Fibroblast of lung (primary cell): ENCODE measurements at regions not wholly inside any gene's neighbourhood (a gene's known extent, or its start where the extent isn't known, plus 50 kb on each side); places are given as distances from the start of the nearest gene placed in this dataset.
A peak's percentile ranks its signal among the peaks of the same experiment; 100 is the strongest.

ENCODE experiments used
- DNase-seq, 2 donors: peaks; one replicate each; pipeline versions ENCODE4 v3.0.0 to v3.0.0-alpha.2; 2010; ENCODE audit warnings: low read depth in 2 of 2
- H2AFZ ChIP-seq: 2 replicates; pipeline ENCODE4 v1.5.1; 2012; ENCODE audit warnings: low read length, control low read depth, inconsistent platforms
- H3K27ac ChIP-seq: 2 replicates; pipeline ENCODE4 v1.5.1; 2011; ENCODE audit warnings: low read length, control low read depth; ENCODE audit not compliant: insufficient read depth
- H3K27me3 ChIP-seq: 2 replicates; pipeline ENCODE4 v1.5.1; 2011; ENCODE audit warnings: mild to moderate bottlenecking, low read length; ENCODE audit not compliant: control insufficient read depth, insufficient read depth
- H3K36me3 ChIP-seq: 2 replicates; pipeline ENCODE4 v1.5.1; 2011; ENCODE audit warnings: low read length; ENCODE audit not compliant: control insufficient read depth, insufficient read depth
- H3K4me1 ChIP-seq: 2 replicates; pipeline ENCODE4 v1.5.1; 2011; ENCODE audit warnings: low read length; ENCODE audit not compliant: control insufficient read depth, insufficient read depth; ENCODE audit errors: extremely low read depth
- H3K4me2 ChIP-seq: 2 replicates; pipeline ENCODE4 v1.5.1; 2011; ENCODE audit warnings: low read length, control low read depth; ENCODE audit not compliant: insufficient read depth; ENCODE audit errors: extremely low read depth
- H3K4me3 ChIP-seq, 4 experiments: fragments of 200-600 bp in 1 of 4; sonication (generic) in 1 of 4; replicated peaks in 1 of 4; 2 replicates each; pipeline ENCODE4 v1.5.1; 2011 to 2016; ENCODE audit warnings: low read length in 4 of 4, low read depth in 3 of 4, mild to moderate bottlenecking in 3 of 4, control low read depth in 2 of 4, inconsistent platforms in 1 of 4, mixed read lengths in 1 of 4; ENCODE audit not compliant: insufficient read depth in 1 of 4; ENCODE audit errors: control extremely low read depth in 1 of 4
- H3K79me2 ChIP-seq: 2 replicates; pipeline ENCODE4 v1.5.1; 2012; ENCODE audit warnings: mild to moderate bottlenecking, low read length, inconsistent platforms; ENCODE audit not compliant: control insufficient read depth, insufficient read depth
- H3K9ac ChIP-seq: 2 replicates; pipeline ENCODE4 v1.5.1; 2011; ENCODE audit warnings: mild to moderate bottlenecking, low read length, control low read depth; ENCODE audit not compliant: insufficient read depth
- H3K9me3 ChIP-seq: 2 replicates; pipeline ENCODE4 v1.5.1; 2012; ENCODE audit warnings: low read depth, low read length; ENCODE audit not compliant: control insufficient read depth, insufficient read depth
- H4K20me1 ChIP-seq: 2 replicates; pipeline ENCODE4 v1.5.1; 2011; ENCODE audit warnings: low read length; ENCODE audit not compliant: control insufficient read depth, insufficient read depth; ENCODE audit errors: extremely low read depth
- CTCF ChIP-seq, 2 donors: IDR thresholded peaks in 1 of 2; conservative IDR thresholded peaks in 1 of 2; 1 replicate in 1 of 2; 2 replicates in 1 of 2; pipeline ENCODE4 v1.5.1; 2011 to 2012; ENCODE audit warnings: low read length in 2 of 2, control low read depth in 1 of 2, inconsistent platforms in 1 of 2, low read depth in 1 of 2, mild to moderate bottlenecking in 1 of 2
- EZH2 ChIP-seq: IDR thresholded peaks from 2 replicates; pipeline ENCODE4 v1.5.1; 2012; ENCODE audit warnings: low read length, control low read depth, mild to moderate bottlenecking; ENCODE audit errors: missing control alignments

- no peaks in the 10 kb centered on the region for H3K27me3 ChIP-seq
- no peak overlapping the region for H3K4me3 ChIP-seq
- H3K9me3 ChIP-seq = no peaks in the 10 kb centered on the region
- DNase-seq = no peak
- peaks cover 2% of the 10 kb centered on the region for H3K4me1 ChIP-seq
- no peaks in the 10 kb centered on the region for H3K79me2 ChIP-seq
- no peaks in the 10 kb centered on the region for H4K20me1 ChIP-seq
- TF ChIP-seq EZH2 (no peak), CTCF (conservative IDR thresholded peaks at IDR 0.05 in 1 of 2, IDR thresholded peaks at IDR 0.05 in 1 of 2; ENCODE audit: low read depth in 1 of 2, low read length in 2 of 2) (no peak)
- H3K27ac ChIP-seq = no peak overlapping the region
- H3K4me2 ChIP-seq = no peak overlapping the region
- no peak overlapping the region for H3K9ac ChIP-seq
- no peak overlapping the region for H2AFZ ChIP-seq
- H3K36me3 ChIP-seq = no peaks in the 10 kb centered on the region
Measured at GRCh38 chr12:94717656-94718055, 67.3 kb upstream of the TMCC3 start.

- Histone ChIP-seq H3K4me3 (no peak overlapping the region), H3K79me2 (no peaks in the 10 kb centered on the region), H4K20me1 (no peaks in the 10 kb centered on the region), H3K9ac (no peak overlapping the region), H3K9me3 (no peaks in the 10 kb centered on the region), H3K27ac (no peak overlapping the region), H3K36me3 (no peaks in the 10 kb centered on the region), H3K4me2 (no peak overlapping the region), H3K27me3 (no peaks in the 10 kb centered on the region), H2AFZ (no peak overlapping the region), H3K4me1 (no peaks in the 10 kb centered on the region)
- TF ChIP-seq EZH2 (no peak), CTCF (conservative IDR thresholded peaks at IDR 0.05 in 1 of 2, IDR thresholded peaks at IDR 0.05 in 1 of 2; ENCODE audit: low read depth in 1 of 2, low read length in 2 of 2) (no peak)
- peak in 1 of 2 donors; percentile 22 for DNase-seq
Measured at GRCh38 chr12:94717108-94717507, 66.8 kb upstream of the TMCC3 start.

GRCh38 chr12:94716339-94716738 lies 66.0 kb upstream of the TMCC3 start:
- no peak overlapping the region for H3K4me2 ChIP-seq
- H3K36me3 ChIP-seq = no peaks in the 10 kb centered on the region
- H3K4me1 ChIP-seq = no peaks in the 10 kb centered on the region
- no peaks in the 10 kb centered on the region for H3K79me2 ChIP-seq
- H2AFZ ChIP-seq = no peak overlapping the region
- H3K27ac ChIP-seq = no peak overlapping the region
- DNase-seq = no peak
- no peak overlapping the region for H3K9ac ChIP-seq
- H3K9me3 ChIP-seq = no peaks in the 10 kb centered on the region
- no peaks in the 10 kb centered on the region for H3K27me3 ChIP-seq
- no peak overlapping the region for H3K4me3 ChIP-seq
- no peaks in the 10 kb centered on the region for H4K20me1 ChIP-seq
- TF ChIP-seq EZH2 = no peak
- TF ChIP-seq CTCF (conservative IDR thresholded peaks at IDR 0.05 in 1 of 2, IDR thresholded peaks at IDR 0.05 in 1 of 2; ENCODE audit: low read depth in 1 of 2, low read length in 2 of 2) = no peak
